Ammon's horn (tissue), 1 donor: ENCODE measurements at regions not wholly inside any gene's neighbourhood (a gene's known extent, or its start where the extent isn't known, plus 50 kb on each side); places are given as distances from the start of the nearest gene placed in this dataset.
"Not testable (repeated sequence)": the region's sequence is repeated elsewhere in the genome, so short reads cannot be mapped to it uniquely, and the experiment has no call there.

Experiments used
- DNase-seq: peaks from one replicate; pipeline ENCODE4 v3.0.0-alpha.2; 2016; ENCODE audit warnings: low spot score

DNA sequence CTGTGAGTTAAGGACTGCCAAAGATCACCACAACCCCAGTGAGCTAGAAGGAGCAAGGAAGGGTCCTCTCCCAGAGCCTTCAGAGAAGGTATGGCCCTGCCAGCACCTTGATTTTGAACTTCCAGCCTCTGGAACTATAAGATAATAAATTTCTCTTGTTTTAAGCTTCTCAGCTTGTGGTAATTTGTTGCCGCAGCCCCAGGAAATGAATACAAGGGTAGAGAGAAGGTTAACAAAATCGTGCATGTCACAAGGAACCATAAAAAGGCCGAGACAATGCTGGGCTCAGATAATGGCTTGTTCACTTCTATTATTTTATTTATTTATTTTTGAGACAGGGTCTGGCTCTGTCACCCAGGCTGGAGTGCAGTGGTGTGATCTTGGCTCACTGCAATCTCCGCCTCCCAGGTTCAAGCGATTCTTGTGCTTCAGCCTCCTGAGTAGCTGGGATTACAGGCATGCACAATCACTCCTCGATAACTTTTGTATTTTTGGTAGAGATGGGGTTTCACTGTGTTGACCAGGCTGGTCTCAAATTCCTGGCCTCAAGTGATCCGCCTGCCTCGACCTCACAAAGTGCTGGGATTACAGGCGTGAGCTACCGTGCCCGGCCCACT is 71.5 kb downstream of the WSB1 start:
- not testable (repeated sequence) for DNase-seq

DNA sequence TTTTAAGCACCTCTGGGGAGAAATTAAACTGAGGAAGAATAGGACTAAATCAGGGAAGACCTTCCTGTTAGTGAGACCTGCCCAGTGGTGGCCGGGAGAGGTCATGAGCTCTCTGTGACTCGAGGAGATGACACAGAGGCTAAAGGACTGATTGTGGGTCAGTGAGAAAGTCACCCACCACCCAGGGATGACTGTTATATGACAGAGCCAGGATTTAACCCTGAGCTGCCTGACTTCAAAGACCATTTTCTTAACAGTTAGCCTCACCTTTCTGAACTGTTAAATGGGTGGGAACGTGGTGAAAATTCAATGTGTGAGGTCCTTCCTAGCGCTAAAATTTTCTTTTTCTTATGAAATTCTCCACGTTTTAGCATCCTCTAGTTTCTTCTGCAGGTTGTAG is 72.5 kb downstream of the WSB1 start:
- DNase-seq = no peak

DNA sequence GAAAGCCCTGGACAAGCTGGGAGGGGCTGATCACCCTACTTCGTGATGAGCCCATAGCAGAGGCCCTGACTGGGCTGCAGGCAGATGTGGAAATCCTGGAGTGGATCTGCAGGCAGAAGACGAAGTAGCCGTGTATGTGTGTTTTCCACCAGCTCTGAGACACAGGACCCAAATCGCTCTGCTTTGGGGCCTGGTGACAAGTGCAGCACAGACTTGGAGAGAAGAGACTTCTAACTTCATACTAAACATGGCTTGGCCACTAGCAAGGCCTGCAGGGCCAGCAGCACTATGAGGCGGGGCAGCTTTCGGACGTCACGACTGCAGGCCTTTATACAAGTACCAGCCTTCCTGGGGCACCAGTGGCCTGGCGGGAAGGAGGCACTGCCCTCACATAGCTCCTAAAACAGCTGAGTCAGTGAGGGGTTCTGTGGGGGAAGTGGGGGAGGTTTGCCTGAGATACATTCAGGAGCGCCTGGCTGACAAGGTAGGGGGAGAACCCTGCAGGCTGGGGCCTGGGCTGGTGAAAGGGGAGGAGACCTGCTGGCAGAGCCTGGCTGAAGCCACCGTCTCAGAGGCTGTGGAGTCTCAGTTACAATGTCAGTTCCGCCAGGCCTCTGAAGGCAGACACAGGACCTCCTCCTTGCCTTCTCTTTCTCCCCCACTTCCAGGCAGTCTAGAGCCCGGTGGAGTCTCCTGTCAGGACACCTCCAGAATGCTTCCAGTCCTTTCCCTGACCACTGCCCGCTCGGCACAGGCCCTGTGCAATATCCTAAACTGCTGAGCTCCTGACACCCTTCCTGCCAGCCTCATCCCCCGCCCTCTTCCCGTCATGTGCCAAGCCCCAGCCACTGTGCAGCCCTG is 73.4 kb downstream of the WSB1 start:
- DNase-seq = no peak

DNA sequence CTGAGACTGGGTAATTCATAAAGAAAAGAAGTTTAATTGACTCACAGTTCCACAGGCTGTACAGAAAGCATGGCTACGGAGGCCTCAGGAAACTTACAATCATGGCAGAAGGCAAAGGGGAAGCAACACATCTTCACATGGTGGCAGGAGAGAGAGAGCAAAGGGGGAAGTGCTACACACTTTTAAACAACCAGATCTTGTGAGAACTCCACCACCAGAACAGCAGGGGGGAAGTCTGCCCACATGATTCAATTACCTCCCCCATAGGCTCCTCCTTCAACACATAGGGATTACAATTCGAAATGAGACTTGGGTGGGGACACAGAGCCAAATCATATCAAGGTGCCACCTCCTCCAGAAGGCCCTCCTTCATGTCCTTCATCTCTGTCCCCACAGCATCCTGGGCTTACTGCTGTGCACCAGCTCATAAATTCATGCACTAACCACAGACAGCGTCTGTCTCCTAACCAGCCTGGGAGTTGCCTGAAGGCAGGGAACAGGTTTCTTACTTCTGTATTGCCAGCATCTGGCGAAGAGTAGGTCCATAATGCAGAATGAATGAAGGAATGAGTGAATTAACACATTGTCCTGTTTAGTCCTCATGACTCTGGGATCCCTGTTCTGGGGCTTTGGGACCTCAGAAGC is 74.4 kb downstream of the WSB1 start:
- no peak for DNase-seq

DNA sequence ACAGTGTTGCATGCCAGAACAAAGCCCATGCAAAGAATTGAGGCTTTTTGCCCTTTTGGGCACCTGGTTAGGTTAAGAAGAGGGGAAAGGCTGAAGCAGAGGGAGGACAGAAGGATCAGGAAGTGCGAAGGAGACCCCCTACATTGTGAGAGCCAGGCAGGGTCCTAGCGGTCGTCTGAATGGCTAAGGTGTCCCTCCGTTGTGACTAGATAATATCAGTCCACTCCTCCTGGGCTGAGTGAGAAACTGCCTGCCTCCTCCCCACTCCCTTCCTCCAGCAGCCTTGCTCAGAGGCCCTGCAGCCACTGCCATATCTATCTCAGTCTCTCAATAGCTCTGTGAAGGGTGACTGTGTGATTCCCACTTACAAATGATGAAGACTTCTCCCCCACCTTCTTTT is 75.1 kb downstream of the WSB1 start:
- no peak for DNase-seq

DNA sequence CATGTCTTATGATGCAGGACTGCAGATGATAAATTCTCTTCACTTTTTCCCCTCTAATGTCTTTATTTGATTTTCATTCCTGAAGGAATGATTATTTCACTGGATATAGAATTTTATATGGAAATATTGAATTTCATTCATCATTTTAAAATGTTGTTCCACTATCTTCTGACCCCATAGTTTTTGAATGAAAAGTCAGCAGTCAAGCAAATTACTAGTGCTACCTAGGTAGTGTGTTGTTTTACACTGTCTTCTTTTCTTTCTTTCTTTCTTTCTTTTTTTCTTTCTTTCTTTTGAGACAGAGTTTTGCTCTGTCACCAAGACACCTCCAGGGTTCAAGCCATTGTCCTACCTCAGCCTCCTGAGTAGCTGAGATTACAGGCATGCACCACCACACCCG is 76.9 kb downstream of the WSB1 start:
- no peak for DNase-seq

DNA sequence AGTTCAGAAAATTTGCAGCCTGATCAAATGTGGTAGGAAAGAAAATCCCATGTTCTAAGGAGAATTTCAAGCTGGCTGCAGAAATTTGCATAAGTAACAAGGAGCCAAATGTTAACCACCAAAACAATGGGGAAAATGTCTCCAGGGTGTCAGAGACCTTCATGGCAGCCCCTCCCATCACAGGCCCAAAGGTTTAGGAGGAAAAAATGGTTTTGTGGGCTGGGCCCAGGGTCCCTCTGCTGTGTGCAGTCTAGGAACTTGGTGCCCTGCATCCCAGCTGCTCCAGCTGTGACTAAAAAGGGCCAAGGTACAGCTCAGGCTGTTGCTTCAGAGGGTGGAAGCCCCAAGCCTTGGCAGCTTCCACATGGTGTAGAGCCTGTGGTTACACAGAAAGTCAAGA is 79.8 kb downstream of the WSB1 start:
- DNase-seq = not testable (repeated sequence)

DNA sequence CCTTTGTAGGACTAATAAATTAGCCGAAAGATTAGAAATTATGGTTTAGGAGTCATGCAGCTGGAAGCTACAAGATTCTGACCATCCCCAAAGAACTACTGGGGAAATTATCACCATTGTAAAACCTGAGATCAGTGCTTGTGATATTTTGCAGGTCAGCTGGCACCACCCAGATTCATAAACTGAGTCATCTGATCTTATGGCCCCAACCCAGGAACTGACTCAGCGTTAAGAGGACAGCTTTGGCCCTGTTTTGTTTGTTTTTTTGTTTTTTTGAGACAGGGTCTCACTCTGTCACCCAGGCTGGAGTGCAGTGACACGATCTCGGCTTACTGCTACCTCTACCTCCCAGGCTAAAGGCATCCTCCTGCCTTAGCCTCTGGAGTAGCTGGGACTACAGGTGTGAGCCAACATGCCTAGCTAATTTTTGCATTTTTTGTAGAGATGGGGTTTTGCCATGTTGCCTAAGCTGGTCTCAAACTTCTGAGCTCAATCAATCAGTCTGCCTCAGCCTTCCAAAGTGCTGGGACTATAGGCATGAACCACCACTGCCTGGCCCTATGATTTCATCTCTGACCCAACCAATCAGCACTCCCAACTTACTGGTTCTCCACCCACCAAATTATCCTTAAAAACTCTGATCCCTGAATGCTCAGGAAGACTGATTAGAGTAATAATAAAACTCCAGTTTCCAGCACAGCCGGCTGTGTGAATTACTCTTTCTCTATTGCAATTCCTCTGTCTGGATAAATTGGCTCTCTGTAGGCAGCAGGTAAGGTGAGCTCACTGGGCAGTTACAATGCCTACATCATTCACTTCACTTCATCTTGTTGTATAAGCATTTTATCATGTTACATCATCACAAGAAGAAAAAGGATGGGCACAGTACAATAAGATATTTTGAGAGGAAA is 79.4 kb upstream of the KSR1 start:
- no peak for DNase-seq

DNA sequence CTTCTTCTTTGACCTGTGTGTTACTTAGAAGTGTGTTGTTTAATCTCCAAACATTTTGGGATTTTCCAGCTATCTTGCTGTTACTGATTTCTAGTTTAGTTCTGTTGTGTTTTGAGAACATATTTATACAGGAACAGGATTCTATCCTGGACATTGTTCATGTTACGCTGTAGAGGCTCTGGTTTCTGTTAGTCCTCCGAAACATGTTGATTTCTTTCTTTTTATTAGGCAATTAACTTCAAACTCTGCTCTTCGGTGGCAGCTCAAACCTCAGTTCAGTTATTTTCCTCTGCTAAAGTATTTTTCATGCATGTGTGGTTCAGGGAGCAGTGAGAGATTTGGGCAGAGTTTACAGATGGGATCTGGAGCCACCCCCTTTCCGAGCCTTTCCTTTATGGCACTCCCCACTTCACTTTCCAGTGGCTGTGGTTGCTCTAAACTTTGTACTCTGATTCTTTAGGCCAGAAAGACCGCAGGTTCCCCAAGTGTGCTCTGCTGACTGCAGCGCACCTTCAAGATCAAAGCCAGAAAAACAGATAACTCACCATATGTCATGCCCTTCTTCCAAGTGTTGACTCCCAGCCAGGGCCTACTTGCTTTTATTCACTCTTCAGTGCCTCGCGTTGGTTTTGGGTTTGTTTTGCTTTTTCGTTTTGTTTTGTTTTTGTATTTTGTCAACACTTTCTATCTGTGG is 77.6 kb upstream of the KSR1 start:
- DNase-seq = no peak

DNA sequence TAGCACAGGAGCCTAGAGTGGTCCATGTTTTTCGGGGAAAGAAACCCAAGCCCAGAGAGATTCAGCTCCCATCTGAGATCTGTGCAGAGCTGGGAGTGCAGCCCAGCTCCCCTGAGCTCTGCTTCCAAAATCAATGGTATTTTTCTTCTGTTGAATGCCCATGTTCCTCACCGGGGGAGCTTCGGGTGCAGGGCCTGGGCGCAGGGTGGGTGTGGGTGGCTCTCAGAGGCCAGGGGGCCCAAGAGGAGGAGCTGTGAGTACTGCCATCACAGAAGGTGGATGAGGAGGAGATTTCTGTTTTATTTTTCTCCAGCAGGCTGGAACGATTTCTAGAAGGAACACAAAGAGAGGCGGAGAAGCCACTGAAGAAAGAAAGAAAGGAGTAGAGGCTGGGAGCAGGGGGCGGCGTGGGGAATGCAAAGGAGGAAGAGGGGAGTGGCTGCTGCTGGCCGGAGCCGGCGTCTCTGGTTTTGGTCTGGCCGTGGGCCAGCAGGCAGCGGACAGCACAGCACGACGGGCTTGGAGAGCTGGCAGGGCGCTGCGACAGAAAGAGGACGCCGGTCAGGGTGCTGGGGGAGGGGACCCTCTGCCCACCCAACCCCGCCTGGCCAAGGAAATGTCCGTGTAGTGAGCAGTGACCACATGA is 76.2 kb upstream of the KSR1 start:
- peak; percentile 81 for DNase-seq

DNA sequence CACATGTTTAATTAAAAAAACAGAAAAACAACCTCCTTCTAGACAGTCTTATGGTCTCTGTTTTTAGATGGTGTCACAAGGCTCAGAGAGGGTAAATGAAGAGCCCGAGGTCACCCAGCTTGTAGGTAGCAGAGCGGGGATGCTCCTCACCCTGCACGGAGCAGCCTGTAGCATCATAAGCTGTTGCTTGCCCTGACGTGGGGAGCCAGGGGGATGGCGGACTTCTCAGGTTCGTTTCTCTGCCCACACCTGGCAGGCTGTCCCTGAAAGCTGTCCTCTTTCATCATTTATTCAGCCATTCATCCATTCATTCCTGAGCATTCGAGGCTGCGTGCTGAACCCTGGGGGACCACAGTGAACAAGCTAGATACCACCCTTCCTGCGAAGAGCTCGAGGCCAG is 75.7 kb upstream of the KSR1 start:
- no peak for DNase-seq

DNA sequence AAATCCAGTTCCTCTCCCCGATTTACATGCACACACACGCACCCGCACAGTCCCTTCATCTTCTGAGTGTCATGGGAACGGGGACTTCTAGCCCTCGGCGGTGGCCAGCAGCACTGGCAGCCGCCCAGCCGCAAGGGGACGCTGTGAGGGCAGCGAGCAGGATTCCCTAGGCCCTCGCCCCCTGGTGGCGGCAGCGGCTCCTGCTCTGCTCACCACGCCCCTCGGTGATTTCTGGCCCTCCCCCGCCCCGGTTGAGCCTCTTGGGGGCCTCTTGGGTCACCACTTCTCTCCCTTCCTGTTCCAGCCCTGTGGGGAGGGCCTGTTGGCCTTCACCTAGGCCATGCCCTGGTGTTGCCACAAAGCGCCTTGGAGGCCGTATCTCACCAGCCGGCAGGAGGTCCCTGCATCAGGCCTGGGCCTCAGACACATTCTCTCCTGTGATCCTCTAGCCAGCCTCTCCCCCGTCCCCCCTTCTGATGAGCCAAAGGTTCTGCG is 75.2 kb upstream of the KSR1 start:
- peak; percentile 59 for DNase-seq

DNA sequence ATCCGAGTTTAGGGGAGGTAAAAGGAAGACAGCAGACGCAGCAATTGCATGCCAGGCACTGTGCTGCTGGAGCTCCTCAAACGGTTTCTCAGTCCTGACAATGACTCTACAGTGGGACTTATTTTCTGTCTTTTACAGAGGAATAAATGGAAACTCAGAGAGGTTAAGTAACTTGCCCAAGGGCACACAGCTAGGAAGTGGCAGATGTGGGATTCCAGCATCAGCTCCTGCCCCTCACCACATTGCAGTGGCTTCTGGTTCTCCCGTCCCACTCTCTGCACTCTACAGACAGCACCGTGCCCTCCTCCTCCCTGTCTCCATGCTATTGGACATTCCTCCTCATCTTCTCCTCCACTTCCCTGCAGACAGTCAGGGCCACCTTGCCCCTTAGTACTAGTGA is 74.2 kb upstream of the KSR1 start:
- no peak for DNase-seq

DNA sequence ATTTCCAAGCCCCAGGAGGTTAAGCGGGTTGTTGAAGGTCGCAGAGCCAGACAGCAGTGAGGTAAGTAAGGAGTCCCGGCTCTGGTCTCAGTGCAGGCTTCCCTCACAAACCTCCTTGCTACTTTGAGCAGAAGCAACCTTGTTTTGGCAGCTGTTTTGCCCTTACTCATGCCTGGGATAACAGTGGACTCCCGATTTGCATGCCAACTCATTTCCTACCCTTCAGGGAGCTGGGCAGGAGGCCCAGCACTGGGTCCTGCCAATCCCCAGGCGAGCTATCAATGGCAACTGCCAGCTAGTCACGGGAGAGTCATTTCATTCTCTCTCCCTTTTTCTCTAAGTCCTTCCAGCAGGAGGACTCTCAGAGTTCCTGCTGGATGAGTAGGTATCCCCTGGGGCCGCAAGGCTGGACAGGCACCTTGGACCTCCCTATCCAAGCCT is 72.0 kb upstream of the KSR1 start:
- DNase-seq = peak; percentile 69

DNA sequence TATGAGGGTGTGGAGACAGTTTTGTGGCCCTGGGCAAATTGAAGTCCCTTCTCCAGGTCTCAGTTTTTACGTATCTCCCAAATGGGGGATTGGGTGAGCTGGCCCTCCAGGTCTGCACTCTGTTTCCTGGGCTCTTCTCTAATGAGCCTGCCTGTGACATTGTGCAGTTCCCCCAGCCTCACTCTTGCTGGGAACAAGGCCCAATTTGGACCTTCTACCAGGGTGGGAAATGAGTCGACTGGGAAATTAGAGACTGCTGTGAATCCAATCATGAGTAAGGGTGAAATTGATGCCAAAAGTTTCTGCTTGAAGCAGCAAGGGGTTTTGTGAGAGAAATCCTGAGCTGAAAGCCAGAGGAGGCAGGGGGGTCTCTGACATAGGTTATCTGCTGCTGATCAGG is 71.5 kb upstream of the KSR1 start:
- no peak for DNase-seq

DNA sequence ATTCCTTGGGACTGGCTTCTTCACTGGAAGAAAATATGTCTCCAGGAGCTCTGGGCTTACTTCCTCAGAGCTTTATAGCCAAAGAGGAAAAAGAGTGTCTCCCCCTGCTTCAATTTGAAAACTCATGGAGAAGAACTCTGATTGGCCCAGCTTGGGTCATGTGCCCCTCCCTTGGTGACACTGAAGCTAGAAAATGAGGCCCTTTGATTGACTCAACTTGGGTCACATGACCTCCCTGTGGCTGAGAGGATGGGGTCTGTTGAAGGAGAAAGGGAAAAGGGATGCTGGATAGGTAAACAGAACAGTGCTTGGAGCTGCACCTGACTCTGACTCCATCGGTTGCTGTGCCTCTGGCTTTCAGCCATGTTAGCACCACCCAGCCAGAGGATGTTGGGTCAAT is 70.6 kb upstream of the KSR1 start:
- no peak for DNase-seq

DNA sequence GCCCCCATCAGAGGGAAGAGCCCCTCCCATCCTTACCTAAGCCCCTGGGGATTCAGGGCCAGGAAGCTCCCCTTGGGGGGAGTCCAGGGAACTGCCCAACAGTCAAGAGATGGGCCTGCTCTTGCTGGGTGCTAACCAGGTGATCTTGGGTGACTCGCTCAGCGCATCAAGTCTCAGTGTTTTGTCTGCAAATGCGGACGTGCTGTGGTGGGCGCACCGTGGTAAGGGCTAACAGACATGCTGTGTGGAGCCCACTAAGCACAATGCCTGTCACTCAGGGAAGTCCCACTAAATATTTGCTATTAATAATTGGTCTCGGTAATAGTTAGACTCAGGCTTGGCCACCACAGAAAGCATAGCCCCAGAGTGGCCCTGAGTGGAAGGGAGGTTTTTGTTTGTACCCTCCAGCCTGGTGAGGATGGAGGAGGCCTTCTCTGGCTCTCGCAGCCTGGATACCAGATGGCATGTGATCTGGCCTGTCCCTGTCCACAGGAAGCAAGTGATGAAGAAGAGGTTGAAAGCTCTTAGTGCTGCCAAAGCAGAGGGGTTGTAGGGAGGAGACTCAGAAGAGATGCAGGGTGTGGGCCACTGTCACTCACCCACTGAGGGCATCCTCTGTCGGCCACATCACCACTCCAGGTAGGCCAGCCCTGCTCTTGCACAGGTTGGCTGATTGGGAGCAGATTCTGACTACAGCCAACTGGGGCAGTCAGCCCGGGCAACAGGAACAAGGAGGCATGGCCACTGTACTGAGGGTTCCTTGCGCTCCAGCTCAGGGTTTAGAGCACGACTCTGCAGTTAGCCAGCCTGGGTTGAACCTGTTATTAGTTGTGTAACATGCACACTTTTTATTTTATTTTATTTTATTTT is 69.8 kb upstream of the KSR1 start:
- no peak for DNase-seq

DNA sequence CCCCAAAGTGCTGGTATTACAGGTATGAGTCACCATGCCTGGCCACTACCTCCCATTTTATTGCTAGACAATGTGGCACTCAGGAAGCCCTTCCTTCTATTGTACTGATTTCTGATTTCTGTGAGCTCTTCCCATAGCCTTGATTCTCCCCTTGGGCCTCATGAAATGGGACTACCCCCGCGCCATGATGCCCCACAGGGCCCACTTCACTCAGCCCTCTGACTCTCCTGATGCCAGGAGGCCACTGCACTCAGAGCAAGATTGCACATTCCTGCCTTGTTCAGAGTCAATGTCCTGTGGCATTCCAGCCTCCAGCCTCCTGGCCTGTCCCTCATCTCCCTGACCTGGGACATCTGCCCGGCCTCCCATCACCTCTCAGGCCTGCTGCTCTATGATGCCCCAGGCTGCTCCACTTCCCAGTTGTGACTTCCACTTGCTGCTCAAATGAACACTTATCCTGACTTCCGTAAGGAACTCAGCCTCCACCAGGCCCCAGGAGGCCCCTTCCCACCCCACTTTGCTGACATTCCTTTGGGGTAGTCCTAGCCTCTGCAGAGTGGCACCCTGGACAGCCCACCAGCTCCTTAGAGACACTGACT is 66.6 kb upstream of the KSR1 start:
- no peak for DNase-seq

DNA sequence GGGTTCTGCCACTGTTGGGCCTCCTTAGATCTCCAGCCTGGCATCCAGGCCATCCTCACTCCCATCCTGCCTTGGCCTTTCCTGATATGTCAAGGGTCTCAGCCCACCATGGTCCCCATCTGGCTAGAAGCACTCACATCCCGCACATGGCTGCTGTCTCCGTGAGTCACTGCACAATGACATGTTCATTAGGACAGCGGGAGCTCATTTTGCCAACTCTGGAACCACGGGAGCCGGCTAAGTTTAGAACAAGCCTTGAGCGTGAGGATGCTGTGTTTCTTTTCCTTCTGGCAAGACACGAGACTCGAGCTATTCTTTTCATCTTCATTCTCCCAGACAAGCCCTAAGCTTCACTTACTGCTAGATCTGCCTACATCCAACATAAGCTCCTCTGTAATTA is 65.7 kb upstream of the KSR1 start:
- DNase-seq = peak; percentile 59
